KMS-11 (cell line): ENCODE measurements at regions not wholly inside any gene's neighbourhood (a gene's known extent, or its start where the extent isn't known, plus 50 kb on each side); places are given as distances from the start of the nearest gene placed in this dataset.

Experiments
- H2AFZ ChIP-seq: fragments of 200-600 bp; sonication (generic); 2 replicates; pipeline ENCODE4 v1.6.1; 2016; ENCODE audit warnings: antibody characterized with exemption, mixed run types, low read depth
- H3K27ac ChIP-seq: fragments of 200-600 bp; sonication (generic); 2 replicates; pipeline ENCODE4 v1.6.1; 2016; ENCODE audit warnings: mild to moderate bottlenecking, mixed run types
- H3K27me3 ChIP-seq: fragments of 200-600 bp; sonication (generic); 2 replicates; pipeline ENCODE4 v1.6.1; 2017; ENCODE audit warnings: mild to moderate bottlenecking, low read depth, mixed run types, moderate library complexity; ENCODE audit not compliant: insufficient read depth
- H3K36me3 ChIP-seq: fragments of 200-600 bp; sonication (generic); 2 replicates; pipeline ENCODE4 v1.6.1; 2017; ENCODE audit warnings: mild to moderate bottlenecking, mixed run types; ENCODE audit not compliant: insufficient read depth
- H3K4me1 ChIP-seq: fragments of 200-600 bp; sonication (generic); 2 replicates; pipeline ENCODE4 v1.6.1; 2016; ENCODE audit warnings: mild to moderate bottlenecking, low read depth, mixed run types; ENCODE audit not compliant: poor library complexity, severe bottlenecking
- H3K4me2 ChIP-seq: fragments of 200-600 bp; sonication (generic); 2 replicates; pipeline ENCODE4 v1.7.0; 2016; ENCODE audit warnings: mild to moderate bottlenecking, mixed run types
- H3K4me3 ChIP-seq: fragments of 200-600 bp; sonication (generic); IDR thresholded peaks from 2 replicates; pipeline ENCODE4 v1.6.1; 2017; ENCODE audit warnings: low read depth, low read length, mixed read lengths; ENCODE audit not compliant: insufficient read depth
- H3K79me2 ChIP-seq: fragments of 200-600 bp; sonication (generic); 2 replicates; pipeline ENCODE4 v1.6.1; 2016; ENCODE audit warnings: low read depth, mixed run types; ENCODE audit not compliant: insufficient read depth
- H3K9ac ChIP-seq: fragments of 200-600 bp; sonication (generic); 2 replicates; pipeline ENCODE4 v1.6.1; 2016; ENCODE audit warnings: mild to moderate bottlenecking, mixed run types
- H4K20me1 ChIP-seq: fragments of 200-600 bp; sonication (generic); 2 replicates; pipeline ENCODE4 v1.6.1; 2016; ENCODE audit warnings: mild to moderate bottlenecking, mixed run types; ENCODE audit not compliant: insufficient read depth
- CTCF ChIP-seq: fragments of 200-600 bp; sonication (generic); conservative IDR thresholded peaks from 2 replicates; pipeline ENCODE4 v1.6.1; 2017; ENCODE audit warnings: low read depth, mild to moderate bottlenecking, antibody characterized with exemption, low read length, moderate library complexity, mixed read lengths

GRCh38 chr10:64396105-64396708 lies 875.0 kb downstream of the REEP3 start:
- H3K79me2 ChIP-seq = no peaks in the 10 kb centered on the region
- H3K4me2 ChIP-seq = no peak overlapping the region
- H4K20me1 ChIP-seq = no peaks in the 10 kb centered on the region
- H3K36me3 ChIP-seq = no peaks in the 10 kb centered on the region
- no peaks in the 10 kb centered on the region for H3K27me3 ChIP-seq
- H3K9ac ChIP-seq = no peak overlapping the region
- H3K4me3 ChIP-seq = no peak overlapping the region
- no peak for TF ChIP-seq CTCF
- no peak overlapping the region for H2AFZ ChIP-seq
- H3K4me1 ChIP-seq = no peaks in the 10 kb centered on the region
- no peak overlapping the region for H3K27ac ChIP-seq

DNA sequence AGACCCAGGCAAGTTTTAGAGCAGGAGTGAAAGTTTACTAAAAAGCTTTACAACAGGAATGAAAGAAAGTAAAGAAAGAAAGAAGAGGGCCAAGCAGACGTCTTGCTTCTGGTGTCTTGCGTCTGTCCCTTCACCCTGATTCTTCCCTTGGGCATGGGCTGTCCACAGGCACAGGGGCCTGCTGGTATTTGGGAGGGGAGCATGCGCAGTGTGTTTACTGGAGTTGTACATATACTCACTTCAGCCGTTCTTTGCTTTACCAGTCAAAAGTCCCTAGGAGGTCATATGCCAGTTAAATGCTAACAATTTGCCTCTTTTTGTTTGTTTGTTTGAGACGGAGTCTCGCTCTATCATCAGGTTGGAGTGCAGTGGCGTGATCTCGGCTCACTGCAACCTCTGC lies 875.9 kb downstream of the REEP3 start:
- no peak for TF ChIP-seq CTCF
- Histone ChIP-seq H2AFZ (no peak overlapping the region), H3K4me1 (no peaks in the 10 kb centered on the region), H3K4me2 (no peak overlapping the region), H3K9ac (no peak overlapping the region), H3K27me3 (no peaks in the 10 kb centered on the region), H3K36me3 (no peaks in the 10 kb centered on the region), H3K79me2 (no peaks in the 10 kb centered on the region), H4K20me1 (no peaks in the 10 kb centered on the region), H3K4me3 (no peak overlapping the region), H3K27ac (no peak overlapping the region)

GRCh38 chr10:64408391-64409183 lies 887.4 kb downstream of the REEP3 start:
- H3K27ac ChIP-seq = no peak overlapping the region
- no peak for TF ChIP-seq CTCF

GRCh38 chr10:64409349-64409748 lies 888.1 kb downstream of the REEP3 start:
- TF ChIP-seq CTCF = no peak
- H3K79me2 ChIP-seq = no peaks in the 10 kb centered on the region
- no peak overlapping the region for H3K4me3 ChIP-seq
- no peaks in the 10 kb centered on the region for H3K27me3 ChIP-seq
- H2AFZ ChIP-seq = no peak overlapping the region
- H4K20me1 ChIP-seq = no peaks in the 10 kb centered on the region
- no peak overlapping the region for H3K27ac ChIP-seq
- no peaks in the 10 kb centered on the region for H3K4me1 ChIP-seq
- H3K4me2 ChIP-seq = no peak overlapping the region
- no peaks in the 10 kb centered on the region for H3K36me3 ChIP-seq
- no peak overlapping the region for H3K9ac ChIP-seq

More at GRCh38 chr10:64408391-64409183, 887.4 kb downstream of the REEP3 start:
- H2AFZ ChIP-seq = no peak overlapping the region
- H3K4me1 ChIP-seq = no peaks in the 10 kb centered on the region
- H3K36me3 ChIP-seq = no peaks in the 10 kb centered on the region
- H3K4me2 ChIP-seq = no peak overlapping the region
- no peaks in the 10 kb centered on the region for H3K27me3 ChIP-seq
- no peak overlapping the region for H3K9ac ChIP-seq
- H3K4me3 ChIP-seq = no peak overlapping the region
- no peaks in the 10 kb centered on the region for H4K20me1 ChIP-seq
- H3K79me2 ChIP-seq = no peaks in the 10 kb centered on the region
